HL-60 (cell line): ENCODE measurements at regions not wholly inside any gene's neighbourhood (a gene's known extent, or its start where the extent isn't known, plus 50 kb on each side); places are given as distances from the start of the nearest gene placed in this dataset.

Source experiments
- DNase-seq, 2 experiments: peaks; one replicate each; pipeline ENCODE4 v3.0.0-alpha.2; 2010 to 2020; ENCODE audit warnings: low read depth in 1 of 2, low spot score in 1 of 2
- H3K27ac ChIP-seq: fragments of 250-450 bp; sonication (Bioruptor Pico); replicated peaks from 2 replicates; pipeline ENCODE4 v1.5.1; 2020; ENCODE audit warnings: mild to moderate bottlenecking, moderate library complexity
- H3K27me3 ChIP-seq: fragments of 250-450 bp; sonication (Bioruptor Pico); 2 replicates; pipeline ENCODE4 v1.5.1; 2021; ENCODE audit warnings: mild to moderate bottlenecking, moderate library complexity; ENCODE audit not compliant: insufficient read depth, poor library complexity, severe bottlenecking
- H3K4me3 ChIP-seq: replicated peaks from 2 replicates; pipeline ENCODE4 v1.5.1; 2011; ENCODE audit warnings: mild to moderate bottlenecking, control low read depth, low read length; ENCODE audit not compliant: insufficient read depth
- GABPA ChIP-seq: IDR thresholded peaks from 2 replicates; pipeline ENCODE4 v1.6.1; 2012; ENCODE audit warnings: low read depth
- POLR2AphosphoS5 ChIP-seq: IDR thresholded peaks from 2 replicates; pipeline ENCODE4 v1.6.1; 2012; ENCODE audit warnings: low read depth
- SPI1 ChIP-seq: IDR thresholded peaks from 2 replicates; pipeline ENCODE4 v1.6.1; 2012; ENCODE audit warnings: low read depth, mild to moderate bottlenecking, borderline replicate concordance
- TF ChIP-seq, protein P1 (sequence below): IDR thresholded peaks from one replicate; pipeline ENCODE4 v1.5.1; 2011; ENCODE audit warnings: low read length, control low read depth, inconsistent platforms; ENCODE audit not compliant: insufficient read depth
- TF ChIP-seq, protein P2 (sequence below): IDR thresholded peaks from 2 replicates; pipeline ENCODE4 v1.6.1; 2012; ENCODE audit warnings: low read depth; ENCODE audit not compliant: insufficient replicate concordance

DNA sequence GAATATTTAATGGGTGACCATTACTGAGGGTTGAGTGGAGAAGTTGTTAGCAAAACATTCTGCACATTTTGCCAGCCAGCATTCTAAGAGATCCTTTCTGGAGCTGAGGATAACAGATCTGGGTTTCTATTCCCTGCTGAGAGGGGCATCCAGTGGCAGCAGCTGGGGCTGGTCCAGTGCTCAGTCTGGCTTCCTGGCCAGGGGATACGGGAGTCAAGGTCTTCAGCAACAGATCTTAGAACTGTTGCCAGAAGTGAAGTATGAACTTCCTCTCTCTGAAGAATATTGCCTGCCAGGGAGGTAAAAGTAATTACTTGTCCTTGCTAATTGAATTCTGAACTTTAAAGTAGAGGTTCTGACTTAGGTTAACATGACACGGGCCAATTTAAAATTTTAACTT, 568.4 kb downstream of the REEP3 start:
- no peak for DNase-seq
- TF ChIP-seq SPI1 (no peak), GABPA (no peak), POLR2AphosphoS5 (no peak)
- TF ChIP-seq, protein P1, sequence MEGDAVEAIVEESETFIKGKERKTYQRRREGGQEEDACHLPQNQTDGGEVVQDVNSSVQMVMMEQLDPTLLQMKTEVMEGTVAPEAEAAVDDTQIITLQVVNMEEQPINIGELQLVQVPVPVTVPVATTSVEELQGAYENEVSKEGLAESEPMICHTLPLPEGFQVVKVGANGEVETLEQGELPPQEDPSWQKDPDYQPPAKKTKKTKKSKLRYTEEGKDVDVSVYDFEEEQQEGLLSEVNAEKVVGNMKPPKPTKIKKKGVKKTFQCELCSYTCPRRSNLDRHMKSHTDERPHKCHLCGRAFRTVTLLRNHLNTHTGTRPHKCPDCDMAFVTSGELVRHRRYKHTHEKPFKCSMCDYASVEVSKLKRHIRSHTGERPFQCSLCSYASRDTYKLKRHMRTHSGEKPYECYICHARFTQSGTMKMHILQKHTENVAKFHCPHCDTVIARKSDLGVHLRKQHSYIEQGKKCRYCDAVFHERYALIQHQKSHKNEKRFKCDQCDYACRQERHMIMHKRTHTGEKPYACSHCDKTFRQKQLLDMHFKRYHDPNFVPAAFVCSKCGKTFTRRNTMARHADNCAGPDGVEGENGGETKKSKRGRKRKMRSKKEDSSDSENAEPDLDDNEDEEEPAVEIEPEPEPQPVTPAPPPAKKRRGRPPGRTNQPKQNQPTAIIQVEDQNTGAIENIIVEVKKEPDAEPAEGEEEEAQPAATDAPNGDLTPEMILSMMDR = no peak
- TF ChIP-seq, protein P2, sequence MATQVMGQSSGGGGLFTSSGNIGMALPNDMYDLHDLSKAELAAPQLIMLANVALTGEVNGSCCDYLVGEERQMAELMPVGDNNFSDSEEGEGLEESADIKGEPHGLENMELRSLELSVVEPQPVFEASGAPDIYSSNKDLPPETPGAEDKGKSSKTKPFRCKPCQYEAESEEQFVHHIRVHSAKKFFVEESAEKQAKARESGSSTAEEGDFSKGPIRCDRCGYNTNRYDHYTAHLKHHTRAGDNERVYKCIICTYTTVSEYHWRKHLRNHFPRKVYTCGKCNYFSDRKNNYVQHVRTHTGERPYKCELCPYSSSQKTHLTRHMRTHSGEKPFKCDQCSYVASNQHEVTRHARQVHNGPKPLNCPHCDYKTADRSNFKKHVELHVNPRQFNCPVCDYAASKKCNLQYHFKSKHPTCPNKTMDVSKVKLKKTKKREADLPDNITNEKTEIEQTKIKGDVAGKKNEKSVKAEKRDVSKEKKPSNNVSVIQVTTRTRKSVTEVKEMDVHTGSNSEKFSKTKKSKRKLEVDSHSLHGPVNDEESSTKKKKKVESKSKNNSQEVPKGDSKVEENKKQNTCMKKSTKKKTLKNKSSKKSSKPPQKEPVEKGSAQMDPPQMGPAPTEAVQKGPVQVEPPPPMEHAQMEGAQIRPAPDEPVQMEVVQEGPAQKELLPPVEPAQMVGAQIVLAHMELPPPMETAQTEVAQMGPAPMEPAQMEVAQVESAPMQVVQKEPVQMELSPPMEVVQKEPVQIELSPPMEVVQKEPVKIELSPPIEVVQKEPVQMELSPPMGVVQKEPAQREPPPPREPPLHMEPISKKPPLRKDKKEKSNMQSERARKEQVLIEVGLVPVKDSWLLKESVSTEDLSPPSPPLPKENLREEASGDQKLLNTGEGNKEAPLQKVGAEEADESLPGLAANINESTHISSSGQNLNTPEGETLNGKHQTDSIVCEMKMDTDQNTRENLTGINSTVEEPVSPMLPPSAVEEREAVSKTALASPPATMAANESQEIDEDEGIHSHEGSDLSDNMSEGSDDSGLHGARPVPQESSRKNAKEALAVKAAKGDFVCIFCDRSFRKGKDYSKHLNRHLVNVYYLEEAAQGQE = no peak
- no peak overlapping the region for H3K4me3 ChIP-seq
- H3K27me3 ChIP-seq = no peaks in the 10 kb centered on the region
- H3K27ac ChIP-seq = no peak overlapping the region

DNA sequence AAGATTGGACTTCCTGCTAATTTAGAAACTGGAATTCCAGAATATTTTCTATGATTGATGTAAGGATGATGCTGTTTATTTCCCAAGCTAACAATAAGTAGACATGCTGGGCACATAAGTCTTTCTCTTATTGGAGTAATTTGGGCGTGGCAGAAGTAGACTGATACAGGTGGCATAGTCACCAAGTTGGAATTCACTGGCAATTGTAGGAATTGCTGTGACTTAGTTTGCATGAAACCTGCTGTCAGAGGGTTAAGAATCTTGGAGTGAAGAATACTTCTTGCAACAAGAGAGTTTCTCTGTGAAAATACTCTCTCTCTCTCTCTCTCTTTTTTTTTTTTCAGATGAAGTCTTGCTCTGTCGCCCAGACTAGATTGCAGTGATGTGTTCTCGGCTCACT, 569.7 kb downstream of the REEP3 start:
- Histone ChIP-seq H3K4me3 (no peak overlapping the region), H3K27me3 (no peaks in the 10 kb centered on the region), H3K27ac (no peak overlapping the region)
- TF ChIP-seq GABPA (no peak), POLR2AphosphoS5 (no peak), SPI1 (no peak)
- TF ChIP-seq, protein P2 = no peak
- TF ChIP-seq, protein P1 = no peak
- DNase-seq = no peak

DNA sequence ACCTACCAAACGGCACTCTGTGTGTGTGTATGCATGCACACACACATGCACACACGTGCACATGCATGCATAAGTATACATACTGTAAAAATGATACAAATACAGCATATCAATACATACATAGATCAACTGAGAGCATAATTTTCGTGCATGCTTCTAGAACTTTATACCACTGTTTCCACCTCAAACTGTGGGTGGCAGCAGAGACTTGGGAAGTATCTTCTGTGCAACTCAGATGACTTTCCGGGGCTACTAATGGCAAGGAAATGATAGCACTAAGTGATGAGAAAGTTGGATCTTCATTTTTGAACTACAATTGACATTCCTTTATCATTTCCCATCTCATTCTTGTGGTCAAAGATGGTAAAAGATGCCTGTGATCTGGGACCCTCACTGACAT, 570.7 kb downstream of the REEP3 start:
- TF ChIP-seq GABPA (no peak), POLR2AphosphoS5 (no peak), SPI1 (no peak)
- TF ChIP-seq, protein P2 = no peak
- TF ChIP-seq, protein P1 = no peak
- DNase-seq = no peak
- no peak overlapping the region for H3K27ac ChIP-seq
- no peak overlapping the region for H3K4me3 ChIP-seq
- no peaks in the 10 kb centered on the region for H3K27me3 ChIP-seq
